Dedifferentiated amniotic fluid mesenchymal stem cell (primary cell): ENCODE measurements at regions not wholly inside any gene's neighbourhood (a gene's known extent, or its start where the extent isn't known, plus 50 kb on each side); places are given as distances from the start of the nearest gene placed in this dataset.

Experiments
- DNase-seq: peaks from one replicate; pipeline ENCODE4 v3.0.0-alpha.2; 2016; ENCODE audit errors: extremely low spot score

GRCh38 chr2:180061546-180061945 is 54.4 kb upstream of the CWC22 start:
- no peak for DNase-seq

- no peak for DNase-seq
Observed at GRCh38 chr2:180061085-180061484, 54.0 kb upstream of the CWC22 start.

GRCh38 chr2:180058993-180059392 is 51.9 kb upstream of the CWC22 start:
- DNase-seq = no peak

DNA sequence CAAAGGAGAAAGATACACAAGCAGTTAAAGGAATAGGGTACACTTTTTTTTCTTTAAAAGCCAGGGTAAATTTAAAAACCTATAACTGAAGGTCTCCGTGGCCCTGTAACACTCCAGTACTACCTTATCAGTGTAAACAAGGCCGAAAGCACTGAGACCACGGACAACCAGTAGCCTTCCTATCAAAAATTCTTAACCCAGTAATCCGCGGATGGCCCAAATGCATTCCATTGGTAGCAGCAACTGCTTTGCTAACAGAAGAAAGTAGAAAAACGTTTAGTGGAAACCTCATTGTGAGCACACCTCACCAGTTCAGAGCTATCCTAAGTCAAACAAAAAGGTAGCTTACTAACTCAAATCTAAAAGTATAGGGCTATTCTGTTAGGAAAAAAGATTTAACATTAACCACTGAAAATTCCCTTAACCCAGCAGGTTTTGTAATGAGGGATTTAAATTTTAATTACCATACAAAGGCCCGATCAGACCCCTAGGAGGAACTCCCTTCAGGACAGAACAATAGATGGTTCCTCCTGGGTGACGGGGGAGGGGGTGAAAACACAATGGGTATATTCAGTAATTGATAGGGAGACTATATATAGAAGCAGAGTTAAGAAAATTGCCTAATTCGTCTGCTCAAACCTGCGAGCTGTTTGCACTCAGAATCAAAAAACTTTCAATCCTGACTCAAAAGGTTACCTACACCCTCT is 50.8 kb upstream of the CWC22 start:
- DNase-seq = no peak
